Testis (tissue), 2 donors: ENCODE measurements at regions not wholly inside any gene's neighbourhood (a gene's known extent, or its start where the extent isn't known, plus 50 kb on each side); places are given as distances from the start of the nearest gene placed in this dataset.

Source experiments
- DNase-seq: peaks from one replicate; pipeline ENCODE4 v3.0.0-alpha.2; 2019
- H3K27ac ChIP-seq, 2 donors: fragments of 200-600 bp; sonication (generic); one replicate each; pipeline ENCODE4 v1.5.1; 2019
- H3K27me3 ChIP-seq: fragments of 200-600 bp; sonication (generic); one replicate; pipeline ENCODE4 v1.5.1; 2019
- H3K36me3 ChIP-seq: fragments of 200-600 bp; sonication (generic); one replicate; pipeline ENCODE4 v1.5.1; 2017; ENCODE audit warnings: low read depth; ENCODE audit errors: missing control alignments
- H3K4me1 ChIP-seq: fragments of 200-600 bp; sonication (generic); one replicate; pipeline ENCODE4 v1.5.1; 2019
- H3K4me3 ChIP-seq, 2 donors: fragments of 200-600 bp; sonication (generic); one replicate each; pipeline ENCODE4 v1.5.1; 2017 to 2019
- H3K9me3 ChIP-seq: fragments of 200-600 bp; sonication (generic); one replicate; pipeline ENCODE4 v1.5.1; 2017
- POLR2A ChIP-seq: fragments of 450-650 bp; IDR thresholded peaks from one replicate; pipeline ENCODE4 v1.6.1; 2017; ENCODE audit warnings: antibody characterized with exemption, mild to moderate bottlenecking, moderate library complexity
- WGBS, 2 donors: methylation state at CpG; one replicate each; pipeline ENCODE4 v1.1.5; 2018; 5-methylcytosine and 5-hydroxymethylcytosine counted together
- intact Hi-C: fragments of 100-400 bp; cut with DNase I; formaldehyde crosslinking; loops from one replicate; pipeline ENCODE4 v1.15.1; 2023; ENCODE audit warnings: low total_unique reads
- TF ChIP-seq, protein P1 (sequence below), 3 experiments: fragments of 450-650 bp in 2 of 3; fragments of 200-600 bp in 1 of 3; sonication (generic) in 1 of 3; IDR thresholded peaks; one replicate each; pipeline ENCODE4 v1.5.1; 2016 to 2019; ENCODE audit warnings: antibody characterized with exemption in 3 of 3, mild to moderate bottlenecking in 2 of 3, moderate library complexity in 1 of 3

DNA sequence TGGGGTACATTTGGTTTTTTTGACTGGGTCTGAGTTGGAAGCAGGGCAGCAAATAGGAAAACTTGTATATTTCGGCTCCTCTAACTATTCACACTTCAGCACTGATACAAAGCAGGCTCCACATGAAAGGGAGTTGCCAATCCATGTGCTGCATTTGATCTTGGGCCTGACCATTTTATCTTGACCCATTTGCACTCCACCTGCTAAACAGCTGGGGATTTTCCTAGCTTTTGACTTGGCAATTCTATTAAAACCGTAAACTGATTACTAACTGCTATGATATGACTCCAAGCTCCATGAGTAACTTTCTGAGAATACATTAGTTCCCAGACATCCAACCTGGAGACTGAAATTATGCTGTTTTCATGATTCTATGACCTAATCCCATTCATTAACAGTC, 797.1 kb downstream of the BCL11B start:
- intact Hi-C loops: no loop called here
- no peaks in the 10 kb centered on the region for H3K4me1 ChIP-seq
- no peaks in the 10 kb centered on the region for H3K9me3 ChIP-seq
- H3K27ac ChIP-seq: no peak overlapping the region
- TF ChIP-seq, protein P1, sequence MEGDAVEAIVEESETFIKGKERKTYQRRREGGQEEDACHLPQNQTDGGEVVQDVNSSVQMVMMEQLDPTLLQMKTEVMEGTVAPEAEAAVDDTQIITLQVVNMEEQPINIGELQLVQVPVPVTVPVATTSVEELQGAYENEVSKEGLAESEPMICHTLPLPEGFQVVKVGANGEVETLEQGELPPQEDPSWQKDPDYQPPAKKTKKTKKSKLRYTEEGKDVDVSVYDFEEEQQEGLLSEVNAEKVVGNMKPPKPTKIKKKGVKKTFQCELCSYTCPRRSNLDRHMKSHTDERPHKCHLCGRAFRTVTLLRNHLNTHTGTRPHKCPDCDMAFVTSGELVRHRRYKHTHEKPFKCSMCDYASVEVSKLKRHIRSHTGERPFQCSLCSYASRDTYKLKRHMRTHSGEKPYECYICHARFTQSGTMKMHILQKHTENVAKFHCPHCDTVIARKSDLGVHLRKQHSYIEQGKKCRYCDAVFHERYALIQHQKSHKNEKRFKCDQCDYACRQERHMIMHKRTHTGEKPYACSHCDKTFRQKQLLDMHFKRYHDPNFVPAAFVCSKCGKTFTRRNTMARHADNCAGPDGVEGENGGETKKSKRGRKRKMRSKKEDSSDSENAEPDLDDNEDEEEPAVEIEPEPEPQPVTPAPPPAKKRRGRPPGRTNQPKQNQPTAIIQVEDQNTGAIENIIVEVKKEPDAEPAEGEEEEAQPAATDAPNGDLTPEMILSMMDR (IDR thresholded peaks at IDR 0.05): no peak
- TF ChIP-seq POLR2A: no peak
- DNase-seq: no peak
- H3K36me3 ChIP-seq: no peaks in the 10 kb centered on the region
- WGBS, 2 donors: 76 to 88% methylated on average over 2 of the region's 2 CpGs
- no peak overlapping the region for H3K4me3 ChIP-seq
- H3K27me3 ChIP-seq: no peaks in the 10 kb centered on the region

DNA sequence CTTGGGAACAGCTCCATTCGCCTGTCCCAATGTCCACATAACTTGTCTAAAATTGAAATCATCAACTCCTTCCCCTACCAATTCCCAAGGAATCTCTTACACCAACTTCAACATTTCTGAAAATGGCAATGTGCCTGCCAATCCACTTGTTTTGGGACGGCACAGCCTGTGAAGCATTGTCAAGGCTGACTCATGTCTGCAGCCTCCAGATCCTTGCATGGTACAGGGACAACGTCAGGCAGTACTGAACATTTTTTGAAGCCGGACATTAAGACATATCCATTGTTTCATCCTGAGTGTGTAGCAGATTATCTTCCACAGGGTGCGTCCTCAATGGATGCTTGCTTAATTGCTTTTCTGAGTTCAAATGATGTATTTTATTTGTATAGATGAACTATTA, 794.1 kb downstream of the BCL11B start:
- WGBS, 2 donors: 82 to 85% methylated on average over 5 of the region's 5 CpGs
- no peaks in the 10 kb centered on the region for H3K4me1 ChIP-seq
- no peaks in the 10 kb centered on the region for H3K27me3 ChIP-seq
- H3K36me3 ChIP-seq: no peaks in the 10 kb centered on the region
- H3K27ac ChIP-seq: no peak overlapping the region
- intact Hi-C loops: no loop called here
- H3K4me3 ChIP-seq: no peak overlapping the region
- DNase-seq: no peak
- no peaks in the 10 kb centered on the region for H3K9me3 ChIP-seq
- TF ChIP-seq POLR2A: no peak
- TF ChIP-seq, protein P1 (IDR thresholded peaks at IDR 0.05): no peak

DNA sequence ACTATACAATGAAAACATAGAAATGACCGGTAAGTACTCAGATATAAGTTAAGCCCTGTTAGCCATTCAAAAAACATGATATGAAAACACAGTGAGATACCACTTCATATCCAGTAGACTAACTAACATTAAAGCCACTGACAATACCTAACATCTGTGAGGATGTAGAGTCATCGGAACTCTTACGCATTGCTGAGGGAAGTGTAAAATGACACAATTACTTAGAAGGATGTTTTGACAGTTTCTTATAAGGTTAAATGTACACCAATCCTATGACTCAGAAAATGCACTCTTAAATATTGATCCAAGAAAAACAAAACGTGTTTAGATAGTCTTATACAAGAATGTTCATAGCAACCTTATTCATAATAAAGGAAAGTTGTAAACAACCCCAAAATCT, 782.9 kb downstream of the BCL11B start:
- Histone ChIP-seq H3K4me3 (no peak overlapping the region), H3K27ac (no peak overlapping the region), H3K9me3 (no peaks in the 10 kb centered on the region), H3K27me3 (no peaks in the 10 kb centered on the region), H3K4me1 (no peaks in the 10 kb centered on the region), H3K36me3 (no peaks in the 10 kb centered on the region)
- DNase-seq: no peak
- intact Hi-C loops: no loop called here
- WGBS, 2 donors: 86 to 88% methylated on average over 4 of the region's 4 CpGs
- TF ChIP-seq, protein P1 (IDR thresholded peaks at IDR 0.05): no peak
- no peak for TF ChIP-seq POLR2A

DNA sequence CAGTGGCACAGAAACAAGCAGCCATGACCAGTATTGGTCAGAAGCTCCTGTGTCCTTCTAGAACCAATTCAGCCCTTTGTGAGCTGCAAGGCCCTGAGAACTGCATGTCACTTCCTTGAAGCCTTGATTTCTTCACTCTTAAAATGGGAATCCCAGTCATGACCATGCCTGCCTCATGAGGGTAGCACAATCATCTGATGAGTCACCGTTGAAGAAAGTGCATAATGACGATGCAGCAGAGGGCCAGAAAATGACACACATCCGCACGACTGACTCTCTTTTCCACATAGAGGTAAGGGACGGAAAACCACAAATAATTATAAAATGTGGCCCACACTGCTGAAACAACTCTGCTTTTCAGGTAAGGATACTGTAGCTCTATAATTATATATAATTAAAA, 777.4 kb downstream of the BCL11B start:
- no peaks in the 10 kb centered on the region for H3K4me1 ChIP-seq
- H3K36me3 ChIP-seq: no peaks in the 10 kb centered on the region
- intact Hi-C loops: no loop called here
- no peak for DNase-seq
- 93 to 95% methylated on average over 5 of the region's 5 CpGs for WGBS, 2 donors
- no peak overlapping the region for H3K27ac ChIP-seq
- no peak for TF ChIP-seq POLR2A
- TF ChIP-seq, protein P1 (IDR thresholded peaks at IDR 0.05): no peak
- no peaks in the 10 kb centered on the region for H3K27me3 ChIP-seq
- H3K4me3 ChIP-seq: no peak overlapping the region
- no peaks in the 10 kb centered on the region for H3K9me3 ChIP-seq

DNA sequence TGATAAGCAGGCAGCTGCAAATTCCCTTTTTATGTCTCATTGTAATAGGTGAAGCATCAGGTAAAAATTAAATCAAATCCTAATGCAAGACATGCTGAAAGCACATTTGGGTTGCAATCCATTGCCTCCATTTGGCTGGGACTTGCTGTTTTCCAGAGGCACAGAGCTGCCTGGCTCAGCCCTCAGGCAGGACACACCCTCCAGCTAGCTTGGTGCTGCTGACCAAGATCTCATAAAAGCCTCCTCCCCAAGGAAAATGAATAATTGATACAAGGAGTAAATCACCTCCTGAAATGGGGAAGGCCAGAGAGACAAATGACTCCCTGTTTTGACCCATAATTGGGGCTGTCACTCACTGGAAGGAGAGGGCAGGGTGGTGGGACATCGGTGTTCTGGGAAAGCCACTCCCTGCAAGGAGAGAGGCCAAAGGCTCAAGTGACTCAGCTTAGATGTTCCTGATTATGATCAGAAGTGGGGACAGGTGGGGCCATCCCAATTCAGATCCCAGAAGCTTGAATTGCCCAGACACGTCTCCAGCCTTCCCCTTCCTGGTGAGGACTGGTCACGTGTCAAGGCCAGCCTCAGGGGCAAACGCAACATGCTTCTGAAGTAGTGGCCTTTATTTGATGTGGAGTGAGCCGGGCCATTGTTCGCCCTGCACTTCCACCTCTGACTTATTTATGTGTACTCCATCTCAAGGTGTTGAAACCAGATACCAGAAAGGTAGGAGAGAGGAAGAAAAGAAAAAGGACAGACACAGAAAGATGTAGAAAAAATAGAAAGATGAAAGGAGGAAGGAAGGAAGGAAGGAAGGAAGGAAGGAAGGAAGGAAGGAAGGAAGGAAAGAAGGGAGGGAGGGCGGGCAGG, 773.7 kb downstream of the BCL11B start:
- no peaks in the 10 kb centered on the region for H3K27me3 ChIP-seq
- H3K4me1 ChIP-seq: no peaks in the 10 kb centered on the region
- H3K4me3 ChIP-seq: no peak overlapping the region
- H3K36me3 ChIP-seq: no peaks in the 10 kb centered on the region
- no peaks in the 10 kb centered on the region for H3K9me3 ChIP-seq
- intact Hi-C loops: no loop called here
- H3K27ac ChIP-seq: no peak overlapping the region
- DNase-seq: no peak
- 73 to 85% methylated on average over 7 of the region's 7 CpGs for WGBS, 2 donors
- TF ChIP-seq, protein P1 (IDR thresholded peaks at IDR 0.05): no peak
- no peak for TF ChIP-seq POLR2A
